ENCODE measurements at regions not wholly inside any gene's neighbourhood (a gene's known extent, or its start where the extent isn't known, plus 50 kb on each side); places are given as distances from the start of the nearest gene placed in this dataset.

- no peaks in the 10 kb centered on the region for H3K79me2 ChIP-seq (ENCODE audit: low read depth)
- H3K4me1 ChIP-seq = no peaks in the 10 kb centered on the region
- H3K36me3 ChIP-seq = no peaks in the 10 kb centered on the region
- Mint-ChIP-seq H3K27me3 (ENCODE audit: insufficient read depth, low read depth) (peaks cover 2% of the 10 kb centered on the region), H3K4me1 (peaks cover 17% of the 10 kb centered on the region), H3K4me3 (no peak overlapping the region), H3K27ac (no peak overlapping the region), H3K9me3 (no peaks in the 10 kb centered on the region), H3K36me3 (no peaks in the 10 kb centered on the region)
- H4K20me1 ChIP-seq (ENCODE audit: low read depth) = no peaks in the 10 kb centered on the region
- no peak overlapping the region for H3K9ac ChIP-seq
- H3K4me2 ChIP-seq = no peak overlapping the region
- H3K4me3 ChIP-seq = no peak overlapping the region
- peak overlapping the region; percentile 26 for H2AFZ ChIP-seq (replicated peaks)
- H3K27me3 ChIP-seq = no peaks in the 10 kb centered on the region
- TF ChIP-seq EZH2 (IDR thresholded peaks at IDR 0.05) (no peak), EZH2phosphoT487 (IDR thresholded peaks at IDR 0.05) (no peak)
- TF ChIP-seq, protein P1, sequence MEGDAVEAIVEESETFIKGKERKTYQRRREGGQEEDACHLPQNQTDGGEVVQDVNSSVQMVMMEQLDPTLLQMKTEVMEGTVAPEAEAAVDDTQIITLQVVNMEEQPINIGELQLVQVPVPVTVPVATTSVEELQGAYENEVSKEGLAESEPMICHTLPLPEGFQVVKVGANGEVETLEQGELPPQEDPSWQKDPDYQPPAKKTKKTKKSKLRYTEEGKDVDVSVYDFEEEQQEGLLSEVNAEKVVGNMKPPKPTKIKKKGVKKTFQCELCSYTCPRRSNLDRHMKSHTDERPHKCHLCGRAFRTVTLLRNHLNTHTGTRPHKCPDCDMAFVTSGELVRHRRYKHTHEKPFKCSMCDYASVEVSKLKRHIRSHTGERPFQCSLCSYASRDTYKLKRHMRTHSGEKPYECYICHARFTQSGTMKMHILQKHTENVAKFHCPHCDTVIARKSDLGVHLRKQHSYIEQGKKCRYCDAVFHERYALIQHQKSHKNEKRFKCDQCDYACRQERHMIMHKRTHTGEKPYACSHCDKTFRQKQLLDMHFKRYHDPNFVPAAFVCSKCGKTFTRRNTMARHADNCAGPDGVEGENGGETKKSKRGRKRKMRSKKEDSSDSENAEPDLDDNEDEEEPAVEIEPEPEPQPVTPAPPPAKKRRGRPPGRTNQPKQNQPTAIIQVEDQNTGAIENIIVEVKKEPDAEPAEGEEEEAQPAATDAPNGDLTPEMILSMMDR (IDR thresholded peaks at IDR 0.05) = no peak
- DNase-seq (ENCODE audit: low spot score) = no peak
- H3K9me3 ChIP-seq (ENCODE audit: low read depth) = no peaks in the 10 kb centered on the region
- H3F3A ChIP-seq (ENCODE audit: low read depth) = peaks cover 4% of the 10 kb centered on the region
- H3K27ac ChIP-seq = no peak overlapping the region
Observed at GRCh38 chr22:34278121-34278520, 357.8 kb upstream of the LARGE1 start.

DNA sequence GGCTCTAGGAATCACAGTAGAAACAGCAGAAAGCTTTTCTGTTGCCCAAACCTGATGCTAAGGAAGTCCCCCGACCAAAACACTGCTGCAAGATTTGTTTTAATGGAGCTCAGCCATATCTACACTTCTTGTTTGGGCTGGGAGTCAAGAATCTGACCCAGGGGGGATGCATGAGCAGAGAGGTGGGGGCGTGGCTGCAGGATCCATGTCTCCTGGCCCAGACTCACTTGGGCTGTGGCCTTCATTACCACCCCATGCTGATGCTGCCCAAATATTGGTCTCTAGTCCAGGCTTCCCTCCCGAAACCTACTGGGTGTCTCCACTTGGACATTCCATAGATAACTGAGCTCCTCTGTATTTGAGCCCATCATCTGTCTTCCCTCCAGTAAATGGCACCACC lies 361.5 kb upstream of the LARGE1 start:
- Histone ChIP-seq H4K20me1 (ENCODE audit: low read depth) (no peaks in the 10 kb centered on the region), H3K27ac (no peak overlapping the region), H3K4me3 (no peak overlapping the region), H3K4me1 (no peaks in the 10 kb centered on the region), H3K9me3 (ENCODE audit: low read depth) (no peaks in the 10 kb centered on the region), H3F3A (ENCODE audit: low read depth) (peaks cover 4% of the 10 kb centered on the region), H3K36me3 (no peaks in the 10 kb centered on the region), H2AFZ (replicated peaks) (no peak overlapping the region), H3K79me2 (ENCODE audit: low read depth) (no peaks in the 10 kb centered on the region), H3K9ac (no peak overlapping the region), H3K27me3 (no peaks in the 10 kb centered on the region), H3K4me2 (no peak overlapping the region)
- no peaks in the 10 kb centered on the region for H3K36me3 Mint-ChIP-seq
- H3K27me3 Mint-ChIP-seq (ENCODE audit: insufficient read depth, low read depth) = no peaks in the 10 kb centered on the region
- no peak overlapping the region for H3K4me3 Mint-ChIP-seq
- H3K9me3 Mint-ChIP-seq = no peaks in the 10 kb centered on the region
- TF ChIP-seq EZH2 (IDR thresholded peaks at IDR 0.05) (no peak), EZH2phosphoT487 (IDR thresholded peaks at IDR 0.05) (no peak)
- TF ChIP-seq, protein P1 (IDR thresholded peaks at IDR 0.05) = no peak
- peaks cover 17% of the 10 kb centered on the region for H3K4me1 Mint-ChIP-seq
- no peak for DNase-seq (ENCODE audit: low spot score)
- no peak overlapping the region for H3K27ac Mint-ChIP-seq

- DNase-seq (ENCODE audit: low spot score) = no peak
- Histone ChIP-seq H3K4me2 (no peak overlapping the region), H4K20me1 (ENCODE audit: low read depth) (no peaks in the 10 kb centered on the region), H3K27me3 (no peaks in the 10 kb centered on the region), H3K4me3 (no peak overlapping the region), H3K27ac (no peak overlapping the region), H3K9me3 (ENCODE audit: low read depth) (no peaks in the 10 kb centered on the region), H3K36me3 (no peaks in the 10 kb centered on the region), H3F3A (ENCODE audit: low read depth) (peaks cover 4% of the 10 kb centered on the region), H2AFZ (replicated peaks) (no peak overlapping the region), H3K9ac (no peak overlapping the region), H3K79me2 (ENCODE audit: low read depth) (no peaks in the 10 kb centered on the region), H3K4me1 (no peaks in the 10 kb centered on the region)
- no peak overlapping the region for H3K27ac Mint-ChIP-seq
- H3K36me3 Mint-ChIP-seq = no peaks in the 10 kb centered on the region
- H3K9me3 Mint-ChIP-seq = no peaks in the 10 kb centered on the region
- H3K4me1 Mint-ChIP-seq = peaks cover 17% of the 10 kb centered on the region
- H3K27me3 Mint-ChIP-seq (ENCODE audit: insufficient read depth, low read depth) = no peaks in the 10 kb centered on the region
- no peak overlapping the region for H3K4me3 Mint-ChIP-seq
- TF ChIP-seq, protein P1 (IDR thresholded peaks at IDR 0.05) = no peak
- no peak for TF ChIP-seq EZH2 (IDR thresholded peaks at IDR 0.05)
- TF ChIP-seq EZH2phosphoT487 (IDR thresholded peaks at IDR 0.05) = no peak
Observed at GRCh38 chr22:34283844-34284243, 363.6 kb upstream of the LARGE1 start.
